GM12878 (cell line): ENCODE measurements at regions not wholly inside any gene's neighbourhood (a gene's known extent, or its start where the extent isn't known, plus 50 kb on each side); places are given as distances from the start of the nearest gene placed in this dataset.

Experiments
- ATAC-seq: fragments of 200-7000 bp; cut with Tn5 transposase; 3 replicates; pipeline ENCODE4 v1.9.1; 2020; ENCODE audit warnings: mild to moderate bottlenecking, moderate library complexity
- BruUV-seq: library from RNA; stranded (reverse); fragments of 400-500 nt; replicated peaks from 2 replicates; lab custom pipeline; 2021; lab: Mats Ljungman, UMichigan
- CTCF ChIA-PET: fragments of 300-600 bp; sonication (Branson Sonifier 250); formaldehyde crosslinking; extraction: SDS; loops from one replicate; lab custom pipeline; 2021; ENCODE audit warnings: inconsistent platforms; lab: Yijun Ruan, JAX
- POLR2A ChIA-PET: fragments of 350-600 bp; formaldehyde crosslinking; extraction: SDS; loops from one replicate; lab custom pipeline; 2021; ENCODE audit warnings: inconsistent platforms; lab: Charles Lee
- RAD21 ChIA-PET: fragments of 300-600 bp; sonication (Branson Sonifier 250); formaldehyde crosslinking; loops from one replicate; lab custom pipeline; 2023; ENCODE audit warnings: antibody characterized with exemption; ENCODE audit not compliant: unreplicated experiment; lab: Charles Lee
- SMC1A ChIA-PET: fragments of 300-600 bp; sonication (Branson Sonifier 250); formaldehyde crosslinking; loops from one replicate; lab custom pipeline; 2023; ENCODE audit not compliant: unreplicated experiment, uncharacterized antibody; lab: Charles Lee
- DNase-seq: peaks from one replicate; pipeline ENCODE4 v3.0.0-alpha.2; 2011; ENCODE audit warnings: low read depth, low spot score
- FAIRE-seq: peaks from 3 replicates; lab custom pipeline; 2011; peaks lifted over from hg19 to GRCh38; lab: Jason Lieb, UNC
- H2AFZ ChIP-seq: 2 replicates; pipeline ENCODE4 v1.6.0; 2011; ENCODE audit warnings: low read depth, low read length, control low read depth; ENCODE audit not compliant: control insufficient read depth
- H3K27ac ChIP-seq: 2 replicates; pipeline ENCODE4 v1.5.1; 2011; ENCODE audit warnings: control low read depth; ENCODE audit not compliant: control insufficient read depth, insufficient read depth
- H3K27me3 ChIP-seq, 2 experiments: replicated peaks in 1 of 2; 2 replicates each; pipeline versions ENCODE4 v1.6.0 to v1.6.1; 2011; ENCODE audit warnings: low read length in 1 of 2; ENCODE audit not compliant: control insufficient read depth in 2 of 2, insufficient read depth in 2 of 2
- H3K36me3 ChIP-seq, 2 experiments: 2 replicates each; pipeline ENCODE4 v1.5.1; 2011; ENCODE audit warnings: low read length in 1 of 2; ENCODE audit not compliant: control insufficient read depth in 2 of 2, insufficient read depth in 2 of 2
- H3K4me1 ChIP-seq: 2 replicates; pipeline ENCODE4 v1.6.1; 2011; ENCODE audit warnings: mild to moderate bottlenecking, low read length, moderate library complexity, mixed read lengths; ENCODE audit not compliant: control insufficient read depth, insufficient read depth
- H3K4me2 ChIP-seq: 2 replicates; pipeline ENCODE4 v1.6.0; 2011; ENCODE audit warnings: control low read depth; ENCODE audit not compliant: control insufficient read depth, insufficient read depth
- H3K4me3 ChIP-seq: fragments of 200-600 bp; sonication (generic); 2 replicates; pipeline ENCODE4 v1.5.1; 2016
- H3K79me2 ChIP-seq: 2 replicates; pipeline ENCODE4 v1.6.0; 2011; ENCODE audit warnings: low read length; ENCODE audit not compliant: control insufficient read depth, insufficient read depth
- H3K9ac ChIP-seq: 2 replicates; pipeline ENCODE4 v1.8.0; 2011; ENCODE audit warnings: low read length, control low read depth, mixed read lengths; ENCODE audit not compliant: control insufficient read depth, insufficient read depth
- H3K9me3 ChIP-seq: replicated peaks from 3 replicates; pipeline ENCODE4 v1.5.1; 2011; ENCODE audit warnings: mild to moderate bottlenecking, low read length; ENCODE audit not compliant: control insufficient read depth, insufficient read depth
- H4K20me1 ChIP-seq: 2 replicates; pipeline ENCODE4 v1.6.0; 2011; ENCODE audit not compliant: control insufficient read depth, insufficient read depth
- BHLHE40 ChIP-seq, 2 experiments: fragments of 450-650 bp in 1 of 2; IDR thresholded peaks; 2 replicates each; pipeline ENCODE4 v1.6.1; 2011 to 2017; ENCODE audit warnings: low read depth in 2 of 2, borderline replicate concordance in 1 of 2, improper control_type of control experiment in 1 of 2, low read length in 1 of 2, mild to moderate bottlenecking in 1 of 2
- BRCA1 ChIP-seq: IDR thresholded peaks from 2 replicates; pipeline ENCODE4 v1.6.1; 2011; ENCODE audit warnings: low read depth, low read length, improper control_type of control experiment
- E2F4 ChIP-seq: IDR thresholded peaks from 2 replicates; pipeline ENCODE4 v1.6.1; 2012; ENCODE audit warnings: low read depth, low read length, improper control_type of control experiment
- E2F8 ChIP-seq: fragments of 450-650 bp; IDR thresholded peaks from 2 replicates; pipeline ENCODE4 v1.6.1; 2018; ENCODE audit warnings: mild to moderate bottlenecking, low read depth, moderate library complexity; ENCODE audit not compliant: partially characterized antibody
- EGR1 ChIP-seq, 2 experiments: IDR thresholded peaks; 1 replicate in 1 of 2; 2 replicates in 1 of 2; pipeline ENCODE4 v1.6.1; 2011 to 2012; ENCODE audit warnings: low read depth in 2 of 2, low read length in 2 of 2, borderline replicate concordance in 1 of 2, mild to moderate bottlenecking in 1 of 2, moderate library complexity in 1 of 2
- EZH2 ChIP-seq: IDR thresholded peaks from 2 replicates; pipeline ENCODE4 v1.6.1; 2012; ENCODE audit warnings: low read depth, mild to moderate bottlenecking, control low read depth, inconsistent platforms, low read length, borderline replicate concordance; ENCODE audit not compliant: control insufficient read depth
- GABPA ChIP-seq: IDR thresholded peaks from 2 replicates; pipeline ENCODE4 v1.6.1; 2014; ENCODE audit warnings: antibody characterized with exemption, low read depth, mild to moderate bottlenecking, inconsistent platforms
- HCFC1 ChIP-seq: fragments of 150-350 bp; IDR thresholded peaks from 2 replicates; pipeline ENCODE4 v1.6.1; 2014; ENCODE audit warnings: low read length
- NFYA ChIP-seq: IDR thresholded peaks from 2 replicates; pipeline ENCODE4 v1.6.1; 2011; ENCODE audit warnings: low read depth, mild to moderate bottlenecking, low read length, improper control_type of control experiment, borderline replicate concordance
- NR2C2 ChIP-seq: IDR thresholded peaks from 2 replicates; pipeline ENCODE4 v1.6.1; 2011; ENCODE audit warnings: borderline replicate concordance, low read depth; ENCODE audit not compliant: control insufficient read depth, insufficient read length
- RELA ChIP-seq: fragments of 450-650 bp; IDR thresholded peaks from 2 replicates; pipeline ENCODE4 v1.8.0; 2014; ENCODE audit warnings: borderline replicate concordance; ENCODE audit not compliant: partially characterized antibody
- STAT3 ChIP-seq: IDR thresholded peaks from 2 replicates; pipeline ENCODE4 v1.6.1; 2011; ENCODE audit warnings: low read depth, low read length, improper control_type of control experiment
- ZNF217 ChIP-seq: fragments of 450-650 bp; IDR thresholded peaks from 2 replicates; pipeline ENCODE4 v1.6.1; 2017; ENCODE audit warnings: antibody characterized with exemption, mild to moderate bottlenecking
- ZNF622 ChIP-seq: fragments of 450-650 bp; IDR thresholded peaks from 2 replicates; pipeline ENCODE4 v1.6.1; 2017; ENCODE audit warnings: mild to moderate bottlenecking, inconsistent platforms
- WGBS: methylation state at CpG from one replicate; pipeline ENCODE4 v1.1.6; 2016; ENCODE audit warnings: low lambda C conversion rate; ENCODE audit not compliant: insufficient replicate concordance, insufficient coverage; ENCODE audit errors: missing lambda C conversion rate; 5-methylcytosine and 5-hydroxymethylcytosine counted together
- in situ Hi-C: fragments of 300-500 bp; cut with MboI; formaldehyde crosslinking; loops from 9 replicates; pipeline ENCODE4 v1.14.3; 2018; ENCODE audit warnings: mixed read lengths
- intact Hi-C: fragments of 100-400 bp; cut with micrococcal nuclease; formaldehyde crosslinking; loops from one replicate; pipeline ENCODE4 v1.14.2; 2022; ENCODE audit not compliant: unreplicated experiment
- TF ChIP-seq, protein P1 (sequence below): fragments of 450-650 bp; formaldehyde crosslinking; IDR thresholded peaks from 2 replicates; pipeline ENCODE4 v1.4.0; 2022; ENCODE audit warnings: mild to moderate bottlenecking, moderate library complexity
- TF ChIP-seq, protein P2 (sequence below): IDR thresholded peaks from 2 replicates; pipeline ENCODE4 v1.6.1; 2011; ENCODE audit warnings: low read depth, low read length, improper control_type of control experiment, borderline replicate concordance

DNA sequence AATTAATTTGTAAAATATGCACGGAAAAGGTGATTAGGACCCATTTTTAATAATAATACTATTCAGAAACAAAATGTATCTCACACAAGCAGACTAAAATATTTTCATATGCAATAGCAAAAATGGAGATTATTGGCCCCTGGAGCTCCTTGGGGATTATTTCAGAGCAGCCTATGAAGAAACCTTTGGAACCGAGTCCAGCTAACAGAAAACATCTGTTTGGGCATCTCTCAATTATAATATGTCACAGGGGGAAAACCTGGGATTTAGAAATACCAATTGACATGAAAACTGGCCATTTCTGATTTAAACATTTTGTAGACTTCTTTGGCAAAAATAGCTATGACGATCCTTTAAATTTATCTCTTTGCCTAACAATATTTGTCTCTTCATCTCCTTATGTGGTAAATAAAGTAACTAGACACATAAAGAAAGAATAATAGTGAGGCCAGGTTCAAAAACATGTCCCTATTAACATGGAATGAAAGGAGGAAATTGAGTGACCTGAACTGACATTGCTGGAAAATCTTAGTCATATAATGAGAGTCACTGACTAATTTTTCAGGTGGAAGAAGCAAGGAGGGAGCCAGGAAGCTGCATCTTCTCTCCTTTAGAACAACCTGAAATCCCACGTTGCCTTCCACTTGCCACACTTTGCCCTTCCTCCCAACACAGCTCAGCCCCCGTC is 199.0 kb downstream of the SOD2 start:
- 27% methylated on average over 5 of the region's 5 CpGs for WGBS
- Histone ChIP-seq H3K4me3 (no peak overlapping the region), H3K9ac (no peak overlapping the region), H3K27ac (no peak overlapping the region), H3K36me3 (no peaks in the 10 kb centered on the region), H3K9me3 (no peaks in the 10 kb centered on the region), H2AFZ (no peak overlapping the region), H3K27me3 (peaks cover 0 to 3% of the 10 kb centered on the region in 2 experiments; a peak in 2 of 4 replicates), H3K79me2 (no peaks in the 10 kb centered on the region), H3K4me1 (no peaks in the 10 kb centered on the region), H4K20me1 (no peaks in the 10 kb centered on the region), H3K4me2 (no peak overlapping the region)
- BruUV-seq, result no TSS peak
- ChIA-PET RAD21 (no interaction called here), SMC1A (interaction anchor here (1.0 kb wide), 1 partner anchor 24 kb away, joined by 3 read pairs; no protein-coding TSS in a partner anchor), CTCF (no interaction called here), POLR2A (interaction anchor here (0.5 kb wide), 1 partner anchor 101 kb away, joined by 6 read pairs; no protein-coding TSS in a partner anchor)
- intact Hi-C loops, result no loop called here
- in situ Hi-C loops, result no loop called here
- DNase-seq (no peak), ATAC-seq (no peak), FAIRE-seq (no peak)
- TF ChIP-seq BRCA1 (no peak), ZNF622 (no peak), E2F8 (no peak), NFYA (no peak), STAT3 (no peak), RELA (no peak), EZH2 (no peak), HCFC1 (no peak), GABPA (no peak), ZNF217 (no peak), BHLHE40 (IDR thresholded peaks at IDR 0.05; ENCODE audit: borderline replicate concordance in 1 of 2, low read depth in 2 of 2, low read length in 1 of 2) (no peak), EGR1 (IDR thresholded peaks at IDR 0.05; ENCODE audit: borderline replicate concordance in 1 of 2, low read depth in 2 of 2, low read length in 2 of 2) (no peak), NR2C2 (no peak), E2F4 (no peak)
- TF ChIP-seq, protein P1, sequence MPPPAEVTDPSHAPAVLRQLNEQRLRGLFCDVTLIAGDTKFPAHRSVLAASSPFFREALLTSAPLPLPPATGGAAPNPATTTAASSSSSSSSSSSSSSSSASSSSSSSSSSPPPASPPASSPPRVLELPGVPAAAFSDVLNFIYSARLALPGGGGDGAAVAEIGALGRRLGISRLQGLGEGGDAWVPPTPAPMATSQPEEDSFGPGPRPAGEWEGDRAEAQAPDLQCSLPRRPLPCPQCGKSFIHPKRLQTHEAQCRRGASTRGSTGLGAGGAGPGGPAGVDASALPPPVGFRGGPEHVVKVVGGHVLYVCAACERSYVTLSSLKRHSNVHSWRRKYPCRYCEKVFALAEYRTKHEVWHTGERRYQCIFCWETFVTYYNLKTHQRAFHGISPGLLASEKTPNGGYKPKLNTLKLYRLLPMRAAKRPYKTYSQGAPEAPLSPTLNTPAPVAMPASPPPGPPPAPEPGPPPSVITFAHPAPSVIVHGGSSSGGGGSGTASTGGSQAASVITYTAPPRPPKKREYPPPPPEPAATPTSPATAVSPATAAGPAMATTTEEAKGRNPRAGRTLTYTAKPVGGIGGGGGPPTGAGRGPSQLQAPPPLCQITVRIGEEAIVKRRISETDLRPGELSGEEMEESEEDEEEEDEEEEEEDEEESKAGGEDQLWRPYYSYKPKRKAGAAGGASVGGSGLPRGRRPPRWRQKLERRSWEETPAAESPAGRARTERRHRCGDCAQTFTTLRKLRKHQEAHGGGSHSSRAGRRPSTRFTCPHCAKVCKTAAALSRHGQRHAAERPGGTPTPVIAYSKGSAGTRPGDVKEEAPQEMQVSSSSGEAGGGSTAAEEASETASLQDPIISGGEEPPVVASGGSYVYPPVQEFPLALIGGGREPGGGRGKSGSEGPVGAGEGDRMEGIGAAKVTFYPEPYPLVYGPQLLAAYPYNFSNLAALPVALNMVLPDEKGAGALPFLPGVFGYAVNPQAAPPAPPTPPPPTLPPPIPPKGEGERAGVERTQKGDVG (CRISPR knock-in tag), result no peak
- TF ChIP-seq, protein P2, sequence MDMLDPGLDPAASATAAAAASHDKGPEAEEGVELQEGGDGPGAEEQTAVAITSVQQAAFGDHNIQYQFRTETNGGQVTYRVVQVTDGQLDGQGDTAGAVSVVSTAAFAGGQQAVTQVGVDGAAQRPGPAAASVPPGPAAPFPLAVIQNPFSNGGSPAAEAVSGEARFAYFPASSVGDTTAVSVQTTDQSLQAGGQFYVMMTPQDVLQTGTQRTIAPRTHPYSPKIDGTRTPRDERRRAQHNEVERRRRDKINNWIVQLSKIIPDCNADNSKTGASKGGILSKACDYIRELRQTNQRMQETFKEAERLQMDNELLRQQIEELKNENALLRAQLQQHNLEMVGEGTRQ, result no peak
